SK-MEL-5 (cell line): ENCODE measurements at regions not wholly inside any gene's neighbourhood (a gene's known extent, or its start where the extent isn't known, plus 50 kb on each side); places are given as distances from the start of the nearest gene placed in this dataset.
"Not testable (repeated sequence)": the region's sequence is repeated elsewhere in the genome, so short reads cannot be mapped to it uniquely, and the experiment has no call there.

Experiments used
- DNase-seq: peaks from one replicate; pipeline ENCODE4 v3.0.0-alpha.2; 2016; ENCODE audit warnings: low read depth, low spot score
- in situ Hi-C: cut with HindIII; loops from 2 replicates; pipeline ENCODE4 v1.10.0; 2016; ENCODE audit warnings: low sequenced_read_pairs, high pct_unique_total_duplicates, low pct_unique_long_range_greater_than_20kb

DNA sequence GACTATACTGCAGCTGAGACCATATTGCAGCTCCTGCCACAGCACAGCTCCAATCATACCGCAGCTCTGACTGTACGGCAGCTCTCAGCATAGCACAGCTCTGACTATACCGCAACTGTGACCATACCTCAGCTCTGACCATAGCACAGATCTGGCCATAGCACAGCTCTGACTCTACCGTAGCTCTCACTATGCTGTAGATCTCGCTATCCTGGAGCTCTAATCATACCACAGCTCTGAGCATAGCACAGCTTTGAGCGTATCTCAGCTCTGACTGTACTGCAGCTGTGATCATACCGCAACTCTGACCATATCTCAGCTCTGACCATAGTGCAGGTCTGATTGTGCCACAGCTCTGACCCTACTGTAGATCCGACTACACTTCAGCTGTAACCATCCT, 139.2 kb downstream of the ASMT start:
- in situ Hi-C loops: no loop called here
- DNase-seq: no peak

- in situ Hi-C loops: no loop called here
- DNase-seq: no peak
Measured at GRCh38 chrX:1763294-1763693, 148.4 kb downstream of the ASMT start.

DNA sequence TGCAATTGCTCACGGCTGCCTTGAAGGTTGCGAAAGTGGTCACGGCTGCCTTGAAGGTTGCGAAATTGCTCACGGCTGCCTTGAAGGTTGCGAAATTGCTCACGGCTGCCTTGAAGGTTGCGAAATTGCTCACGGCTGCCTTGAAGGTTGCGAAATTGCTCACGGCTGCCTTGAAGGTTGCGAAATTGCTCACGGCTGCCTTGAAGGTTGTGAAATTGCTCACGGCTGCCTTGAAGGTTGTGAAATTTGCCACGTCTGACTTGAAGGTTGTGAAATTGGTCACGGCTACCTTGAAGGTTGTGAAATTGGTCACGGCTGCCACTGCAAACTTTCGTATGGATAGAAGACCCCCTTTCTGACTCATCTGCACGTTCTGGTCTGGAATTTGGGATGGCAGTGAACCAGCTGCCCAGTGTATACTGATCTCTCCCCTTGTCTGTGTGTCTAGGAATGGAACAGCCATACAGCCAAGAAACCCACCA, 150.1 kb downstream of the ASMT start:
- DNase-seq, in situ Hi-C loops: not testable (repeated sequence)

GRCh38 chrX:1767026-1767425, 152.2 kb downstream of the ASMT start:
- no peak for DNase-seq
- in situ Hi-C loops: no loop called here

DNA sequence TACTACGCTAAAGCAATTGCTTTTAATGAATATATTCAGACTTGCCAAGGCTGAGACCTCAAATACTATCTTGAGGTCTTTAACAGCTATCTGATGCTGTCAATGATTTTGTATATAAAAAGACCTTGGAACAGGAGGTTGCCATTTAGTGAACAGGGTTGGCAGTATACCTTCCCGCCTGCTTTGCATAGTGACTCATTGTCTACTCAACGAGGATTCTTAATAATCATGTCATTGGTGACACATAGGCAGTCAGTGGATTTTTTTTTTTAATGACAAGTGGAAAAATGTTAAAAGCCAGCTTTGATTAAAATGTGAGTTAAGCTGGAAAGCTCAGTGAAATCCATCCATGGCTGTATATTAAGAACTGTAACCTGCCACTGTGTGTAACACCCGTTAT, 164.0 kb downstream of the ASMT start:
- in situ Hi-C loops: no loop called here
- no peak for DNase-seq

GRCh38 chrX:1779626-1780025, 164.8 kb downstream of the ASMT start:
- in situ Hi-C loops: no loop called here
- no peak for DNase-seq

GRCh38 chrX:1781766-1782165, 166.9 kb downstream of the ASMT start:
- DNase-seq: peak; percentile 2

DNA sequence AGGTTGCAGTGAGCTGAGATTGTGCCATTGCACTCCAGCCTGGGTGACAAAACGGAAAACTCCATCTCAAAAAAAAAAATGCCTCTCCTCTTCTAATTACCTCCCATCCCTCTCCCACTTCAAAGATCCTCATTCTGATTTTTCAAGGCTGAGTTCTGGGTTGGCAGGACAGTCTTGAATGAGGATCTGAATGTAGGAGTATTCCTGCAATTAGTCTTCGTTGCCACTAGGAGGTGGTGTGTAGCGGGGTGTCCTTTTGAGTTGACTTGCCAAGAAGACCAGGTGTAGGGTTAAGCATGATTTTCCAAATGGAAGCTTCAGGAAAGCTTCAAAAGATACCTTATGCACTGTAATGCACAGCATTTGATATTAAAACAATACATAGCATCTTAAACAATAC, 169.9 kb downstream of the ASMT start:
- in situ Hi-C loops: no loop called here
- no peak for DNase-seq

More at GRCh38 chrX:1781766-1782165, 166.9 kb downstream of the ASMT start:
- in situ Hi-C loops: no loop called here

DNA sequence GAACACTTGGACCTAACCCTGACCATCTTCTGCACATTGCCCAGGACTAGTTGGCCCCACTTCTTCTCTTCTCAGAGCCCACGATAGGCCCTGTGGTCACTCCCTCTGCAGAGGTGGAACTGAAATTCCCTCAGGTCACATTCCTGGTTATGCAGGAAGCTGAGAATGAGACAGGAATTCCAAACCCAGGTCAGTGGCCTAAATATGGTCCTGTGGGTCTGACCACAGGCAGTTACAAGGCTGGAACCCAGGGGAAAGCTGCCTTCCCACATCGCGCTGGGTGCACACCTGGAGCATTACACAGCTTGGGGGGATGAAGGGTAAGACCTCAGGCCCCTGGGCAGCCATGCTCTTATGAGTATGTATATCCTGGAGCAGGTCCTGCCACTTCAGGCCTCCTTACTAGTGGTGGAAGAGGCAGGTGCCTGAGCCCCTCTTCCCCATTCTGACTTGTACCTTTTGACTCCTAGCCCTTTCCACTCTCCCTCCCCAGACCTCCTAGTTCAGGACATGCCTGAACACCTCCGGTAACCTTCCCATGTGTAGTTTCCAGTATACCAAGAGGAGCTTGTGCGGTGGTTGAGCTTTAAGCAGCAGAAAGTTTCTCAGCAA, 173.5 kb downstream of the ASMT start:
- in situ Hi-C loops: no loop called here
- DNase-seq: no peak

- no peak for DNase-seq
- in situ Hi-C loops: no loop called here
Measured at GRCh38 chrX:1792636-1793035, 177.8 kb downstream of the ASMT start.

DNA sequence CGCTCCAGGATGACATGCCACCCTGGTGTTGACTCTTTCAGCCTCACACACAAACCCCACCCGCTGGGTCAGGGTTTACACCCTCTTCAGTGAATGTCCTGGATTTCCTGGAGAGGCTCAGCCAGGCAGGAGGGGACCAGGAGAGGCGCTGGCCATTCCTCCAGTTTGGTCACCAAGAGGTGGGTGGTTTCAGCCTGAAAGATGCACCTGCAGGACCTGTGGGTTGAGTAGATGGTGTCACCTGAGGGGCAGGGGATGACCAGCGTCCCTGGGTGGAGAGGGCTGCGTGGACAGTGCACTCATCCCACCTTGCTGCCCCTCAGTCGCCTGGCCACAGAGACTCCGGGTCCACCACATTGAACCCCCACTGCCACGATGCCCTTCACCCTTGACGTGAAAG, 179.7 kb downstream of the ASMT start:
- in situ Hi-C loops: no loop called here

GRCh38 chrX:1802912-1803311, 188.1 kb downstream of the ASMT start:
- in situ Hi-C loops: no loop called here

More for the DNA sequence above, 179.7 kb downstream of the ASMT start:
- no peak for DNase-seq

DNA sequence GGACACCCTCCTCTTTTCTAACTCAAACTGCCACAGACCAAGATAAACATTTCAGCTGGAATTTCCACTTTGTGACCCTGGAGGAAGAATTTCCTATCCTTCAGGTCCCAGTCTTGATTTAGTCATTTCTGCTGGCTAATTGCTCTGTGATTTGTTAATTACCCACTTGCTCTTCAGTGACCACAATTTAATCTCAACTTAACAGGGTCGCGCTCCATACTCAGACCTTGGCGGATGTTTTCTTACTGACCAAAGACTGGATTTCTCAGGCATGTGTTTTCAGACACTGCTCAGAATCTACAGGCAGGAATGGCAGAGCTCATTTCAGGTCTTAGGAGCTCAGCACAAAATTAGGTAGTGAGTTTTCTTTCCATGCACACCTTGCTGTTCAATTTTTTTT, 188.9 kb downstream of the ASMT start:
- in situ Hi-C loops: no loop called here
- DNase-seq: no peak

More at GRCh38 chrX:1802912-1803311, 188.1 kb downstream of the ASMT start:
- no peak for DNase-seq

GRCh38 chrX:1807301-1807731, 192.5 kb downstream of the ASMT start:
- in situ Hi-C loops: no loop called here
- DNase-seq: no peak

GRCh38 chrX:1809581-1809980, 194.7 kb downstream of the ASMT start:
- in situ Hi-C loops: no loop called here
- no peak for DNase-seq

GRCh38 chrX:1813809-1814208, 198.9 kb downstream of the ASMT start:
- peak; percentile 24 for DNase-seq
- in situ Hi-C loops: no loop called here

DNA sequence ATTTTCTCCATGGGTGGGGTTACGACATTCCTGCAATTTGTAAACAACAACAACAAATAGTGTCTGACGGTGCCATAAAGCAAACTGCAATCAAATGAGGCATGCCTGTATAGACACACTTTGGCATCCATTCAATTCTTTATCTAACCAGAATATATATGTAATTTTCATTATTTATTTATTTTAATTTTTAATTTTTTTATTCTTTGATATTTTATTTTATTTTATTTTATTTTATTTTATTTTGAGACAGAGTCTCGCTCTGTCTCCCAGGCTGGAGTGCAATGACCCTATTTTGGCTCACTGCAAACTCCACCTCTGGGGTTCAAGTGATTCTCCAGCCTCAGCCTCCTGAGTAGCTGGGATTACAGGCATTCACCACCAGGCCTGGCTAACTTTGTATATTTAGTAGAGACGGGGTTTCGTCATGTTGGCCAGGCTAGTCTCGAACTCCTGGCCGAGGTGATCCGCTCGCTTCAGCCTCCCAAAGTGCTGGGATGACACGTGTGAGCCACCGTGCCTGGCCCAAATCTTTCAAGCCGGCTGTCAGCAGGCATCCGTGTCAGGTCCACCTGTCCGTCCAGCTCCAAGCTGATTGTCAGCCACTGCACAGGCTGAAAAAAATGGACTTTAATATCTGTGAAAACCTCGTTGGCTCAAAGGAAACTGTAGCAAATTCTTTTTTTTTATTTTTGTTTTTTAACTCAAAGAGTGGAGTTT, 200.8 kb downstream of the ASMT start:
- DNase-seq: no peak
- in situ Hi-C loops: no loop called here

DNA sequence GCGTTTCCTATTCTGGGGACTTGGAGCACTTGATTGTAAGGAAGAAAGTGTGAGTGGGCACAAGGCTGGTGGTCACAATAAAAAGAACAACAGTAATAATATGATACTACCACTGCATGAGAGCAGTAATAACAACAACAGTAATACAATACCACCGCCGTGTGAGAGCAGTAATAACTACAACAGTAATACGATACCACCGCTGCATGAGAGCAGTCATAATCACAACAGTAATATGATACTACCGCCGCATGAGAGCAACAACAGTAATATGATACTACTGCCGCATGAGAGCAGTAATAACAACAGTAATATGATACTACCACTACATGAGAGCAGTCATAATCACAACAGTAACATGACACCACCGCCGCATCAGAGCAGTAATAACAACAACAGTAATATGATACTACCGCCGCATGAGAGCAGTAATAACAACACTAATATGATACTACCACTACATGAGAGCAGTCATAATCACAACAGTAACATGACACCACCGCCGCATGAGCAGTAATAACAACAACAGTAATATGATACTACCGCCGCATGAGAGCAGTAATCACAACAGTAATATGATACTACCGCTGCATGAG, 201.6 kb downstream of the ASMT start:
- in situ Hi-C loops, DNase-seq: not testable (repeated sequence)

DNA sequence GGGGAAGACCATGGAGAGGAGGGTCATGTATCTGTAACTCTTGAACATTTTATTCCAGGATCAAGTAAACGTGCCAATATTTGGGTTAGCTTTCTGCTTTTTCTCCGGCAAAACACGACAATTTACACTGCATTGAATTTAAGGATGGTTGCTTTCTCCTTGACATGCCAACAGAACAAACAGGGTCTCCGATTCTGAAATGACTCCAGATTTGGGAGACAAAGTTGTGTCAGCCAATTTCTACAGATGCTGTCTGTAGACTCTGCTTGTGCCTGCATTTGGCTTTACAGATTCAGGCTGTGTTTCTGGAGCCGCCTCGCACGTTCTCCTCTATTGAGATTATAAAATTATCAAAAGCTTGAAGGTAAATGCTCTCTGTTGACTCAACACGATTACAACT, 207.0 kb downstream of the ASMT start:
- in situ Hi-C loops: no loop called here
- DNase-seq: no peak
